ENCODE measurements at regions not wholly inside any gene's neighbourhood (a gene's known extent, or its start where the extent isn't known, plus 50 kb on each side); places are given as distances from the start of the nearest gene placed in this dataset.

DNA sequence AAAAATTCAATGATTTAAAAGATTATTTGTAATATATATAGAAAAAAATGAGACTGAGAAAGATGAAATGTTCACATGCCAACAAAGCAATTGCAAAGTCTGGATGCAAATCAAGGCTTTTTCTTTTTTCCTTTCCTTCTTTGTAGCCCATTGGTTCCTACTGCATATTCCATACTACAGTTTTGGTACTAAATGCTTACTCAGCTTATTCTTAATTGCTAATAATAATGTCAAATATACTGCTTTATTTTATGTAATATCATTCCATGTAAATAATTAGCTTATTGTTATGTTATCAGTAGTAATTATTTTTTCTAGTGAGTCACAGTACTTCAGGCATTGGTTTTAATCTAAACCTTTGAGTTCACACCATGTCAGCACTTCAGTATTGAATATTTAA, 407.4 kb upstream of the LRRTM1 start:
- TF ChIP-seq, protein P1, sequence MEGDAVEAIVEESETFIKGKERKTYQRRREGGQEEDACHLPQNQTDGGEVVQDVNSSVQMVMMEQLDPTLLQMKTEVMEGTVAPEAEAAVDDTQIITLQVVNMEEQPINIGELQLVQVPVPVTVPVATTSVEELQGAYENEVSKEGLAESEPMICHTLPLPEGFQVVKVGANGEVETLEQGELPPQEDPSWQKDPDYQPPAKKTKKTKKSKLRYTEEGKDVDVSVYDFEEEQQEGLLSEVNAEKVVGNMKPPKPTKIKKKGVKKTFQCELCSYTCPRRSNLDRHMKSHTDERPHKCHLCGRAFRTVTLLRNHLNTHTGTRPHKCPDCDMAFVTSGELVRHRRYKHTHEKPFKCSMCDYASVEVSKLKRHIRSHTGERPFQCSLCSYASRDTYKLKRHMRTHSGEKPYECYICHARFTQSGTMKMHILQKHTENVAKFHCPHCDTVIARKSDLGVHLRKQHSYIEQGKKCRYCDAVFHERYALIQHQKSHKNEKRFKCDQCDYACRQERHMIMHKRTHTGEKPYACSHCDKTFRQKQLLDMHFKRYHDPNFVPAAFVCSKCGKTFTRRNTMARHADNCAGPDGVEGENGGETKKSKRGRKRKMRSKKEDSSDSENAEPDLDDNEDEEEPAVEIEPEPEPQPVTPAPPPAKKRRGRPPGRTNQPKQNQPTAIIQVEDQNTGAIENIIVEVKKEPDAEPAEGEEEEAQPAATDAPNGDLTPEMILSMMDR (conservative IDR thresholded peaks at IDR 0.05), result no peak
- H3K27ac ChIP-seq, result no peak overlapping the region

DNA sequence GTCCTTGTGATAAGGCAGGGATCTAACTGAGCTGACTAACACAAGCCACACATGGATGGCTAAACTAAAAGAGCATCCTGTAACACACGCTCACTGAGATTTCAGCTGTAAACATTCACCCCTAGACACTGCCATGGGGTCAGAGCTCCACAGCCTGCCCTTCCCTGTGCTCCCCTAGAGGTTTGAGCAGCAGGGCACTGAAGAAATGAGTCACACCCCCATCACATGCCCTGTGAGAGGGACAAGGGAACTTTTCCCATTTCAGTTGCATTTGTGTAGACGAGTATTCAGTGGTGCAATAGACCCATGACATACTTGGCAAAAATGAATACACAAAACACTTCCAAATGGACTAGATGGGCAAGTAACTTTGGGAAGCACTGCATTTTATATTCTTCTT, 402.4 kb upstream of the LRRTM1 start:
- TF ChIP-seq, protein P1 (conservative IDR thresholded peaks at IDR 0.05), result no peak
- H3K27ac ChIP-seq, result no peak overlapping the region

DNA sequence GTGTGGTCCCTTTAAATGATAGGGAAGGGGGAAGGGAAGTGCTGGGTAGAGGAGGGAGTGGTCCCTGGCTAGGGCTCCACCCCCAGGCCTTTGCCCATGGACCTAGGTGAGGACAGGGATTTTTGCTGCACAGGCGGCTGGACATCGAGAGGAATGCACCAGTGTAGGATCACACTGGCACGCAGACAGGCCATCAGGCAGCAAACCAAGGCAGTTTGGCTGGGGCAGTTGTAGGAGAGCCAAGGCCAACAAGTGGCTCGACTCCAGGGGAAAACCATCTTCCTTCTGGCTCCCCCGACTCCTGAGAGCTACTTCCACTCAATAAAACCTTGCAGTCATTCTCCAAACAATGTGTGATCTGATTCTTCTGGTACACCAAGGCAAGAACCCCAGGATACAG, 402.0 kb upstream of the LRRTM1 start:
- TF ChIP-seq, protein P1 (conservative IDR thresholded peaks at IDR 0.05), result no peak

DNA sequence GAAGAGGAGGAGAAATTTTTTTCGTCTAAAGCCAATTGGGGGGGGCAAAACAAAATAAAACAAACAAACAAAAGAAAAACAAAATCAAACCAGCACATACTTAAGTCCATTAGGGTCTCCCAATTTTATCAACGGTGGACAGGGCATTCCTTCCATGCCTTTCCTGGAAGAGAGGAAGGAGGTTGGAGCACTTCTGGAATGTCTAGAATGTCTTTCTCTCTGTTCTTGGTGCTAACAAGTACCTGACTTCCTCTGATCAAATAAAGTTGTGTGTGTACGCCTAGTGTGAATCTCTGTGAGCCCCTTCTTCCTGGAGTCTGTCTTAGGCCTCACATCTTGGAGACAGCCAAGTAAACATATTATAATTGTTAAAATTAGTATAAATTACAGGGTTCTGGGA, 399.0 kb upstream of the LRRTM1 start:
- TF ChIP-seq, protein P1 (conservative IDR thresholded peaks at IDR 0.05), result no peak
- H3K27ac ChIP-seq, result no peak overlapping the region

More for the DNA sequence above, 402.0 kb upstream of the LRRTM1 start:
- H3K27ac ChIP-seq, result no peak overlapping the region

DNA sequence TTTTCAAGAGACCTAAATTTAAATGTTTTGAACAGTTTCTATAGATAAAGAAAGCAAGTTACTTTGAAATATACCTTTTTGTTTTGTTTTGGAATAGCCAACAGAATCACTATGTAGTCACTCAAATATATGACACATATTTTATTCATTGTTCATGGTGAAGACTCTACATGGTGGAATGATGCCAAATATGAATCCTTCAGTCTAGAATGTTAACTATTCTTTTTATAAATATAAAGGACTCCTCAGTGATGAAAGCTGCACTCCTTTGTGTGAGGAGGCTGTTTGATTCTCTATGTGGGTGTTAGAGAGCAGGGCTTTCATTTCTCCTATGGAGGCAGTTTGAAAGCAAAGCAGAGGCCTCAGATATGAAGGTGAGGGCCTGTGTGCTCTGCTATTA, 396.4 kb upstream of the LRRTM1 start:
- H3K27ac ChIP-seq, result no peak overlapping the region
- TF ChIP-seq, protein P1 (conservative IDR thresholded peaks at IDR 0.05), result no peak

All from VCaP (cell line).